Naive thymus-derived CD4-positive, alpha-beta T cell (primary cell): ENCODE measurements at regions not wholly inside any gene's neighbourhood (a gene's known extent, or its start where the extent isn't known, plus 50 kb on each side); places are given as distances from the start of the nearest gene placed in this dataset.

Source experiments
- ATAC-seq: fragments of 150-1000 bp; cut with Tn5 transposase; 2 replicates; pipeline ENCODE4 v1.10.0; 2021; ENCODE audit warnings: mild to moderate bottlenecking, moderate library complexity
- CTCF ChIA-PET: fragments of 350-600 bp; sonication (Branson Sonifier 250); formaldehyde crosslinking; loops from one replicate; lab custom pipeline; 2021; ENCODE audit warnings: antibody characterized with exemption; lab: Charles Lee
- POLR2A ChIA-PET: fragments of 350-600 bp; sonication (Branson Sonifier 250); formaldehyde crosslinking; loops from one replicate; lab custom pipeline; 2021; ENCODE audit warnings: antibody characterized with exemption, inconsistent platforms; lab: Charles Lee
- DNase-seq, 9 donors: peaks; one replicate each; pipeline versions ENCODE4 v3.0.0 to v3.0.0-alpha.2; 2020 to 2022; ENCODE audit warnings: mixed read lengths in 1 of 9
- H3K27ac ChIP-seq: one replicate; pipeline ENCODE4 v1.7.0; 2013; ENCODE audit warnings: mild to moderate bottlenecking, low read depth, low read length, moderate library complexity
- H3K27me3 ChIP-seq, 2 donors: one replicate each; pipeline ENCODE4 v1.7.0; 2013; ENCODE audit warnings: low read length in 2 of 2, mild to moderate bottlenecking in 2 of 2, moderate library complexity in 2 of 2; ENCODE audit not compliant: control insufficient read depth in 2 of 2, insufficient read depth in 2 of 2
- H3K36me3 ChIP-seq, 3 experiments: 1 replicate in 2 of 3; 2 replicates in 1 of 3; pipeline ENCODE4 v1.7.0; 2013; ENCODE audit warnings: low read length in 3 of 3, mild to moderate bottlenecking in 3 of 3, moderate library complexity in 1 of 3; ENCODE audit not compliant: insufficient read depth in 3 of 3, control insufficient read depth in 2 of 3
- H3K4me1 ChIP-seq, 2 donors: one replicate each; pipeline ENCODE4 v1.7.0; 2013; ENCODE audit warnings: low read length in 2 of 2, mild to moderate bottlenecking in 2 of 2, moderate library complexity in 1 of 2; ENCODE audit not compliant: control insufficient read depth in 2 of 2, insufficient read depth in 2 of 2
- H3K4me3 ChIP-seq: 2 replicates; pipeline ENCODE4 v1.7.0; 2013; ENCODE audit warnings: mild to moderate bottlenecking, low read length
- H3K9me3 ChIP-seq, 3 experiments: 1 replicate in 2 of 3; 2 replicates in 1 of 3; pipeline ENCODE4 v1.7.0; 2013; ENCODE audit warnings: low read length in 3 of 3; ENCODE audit not compliant: control insufficient read depth in 2 of 3
- H3K27ac Mint-ChIP-seq, 9 donors: one replicate each; pipeline ENCODE4 v1.8.0; 2020 to 2022; ENCODE audit warnings: mixed read lengths in 9 of 9, mild to moderate bottlenecking in 8 of 9, moderate library complexity in 5 of 9, inconsistent platforms in 2 of 9
- H3K27me3 Mint-ChIP-seq, 5 donors: one replicate each; pipeline ENCODE4 v1.8.0; 2021 to 2022; ENCODE audit warnings: mixed read lengths in 5 of 5, mild to moderate bottlenecking in 1 of 5
- H3K36me3 Mint-ChIP-seq, 5 donors: one replicate each; pipeline ENCODE4 v1.8.0; 2020 to 2022; ENCODE audit warnings: mixed read lengths in 5 of 5, mild to moderate bottlenecking in 3 of 5, inconsistent platforms in 1 of 5
- H3K4me1 Mint-ChIP-seq, 7 donors: one replicate each; pipeline ENCODE4 v1.8.0; 2020 to 2022; ENCODE audit warnings: mixed read lengths in 7 of 7, mild to moderate bottlenecking in 3 of 7, inconsistent platforms in 1 of 7
- H3K4me3 Mint-ChIP-seq, 10 donors: one replicate each; pipeline ENCODE4 v1.8.0; 2020 to 2022; ENCODE audit warnings: mild to moderate bottlenecking in 10 of 10, mixed read lengths in 10 of 10, moderate library complexity in 6 of 10, inconsistent platforms in 2 of 10
- H3K9me3 Mint-ChIP-seq, 11 donors: one replicate each; pipeline ENCODE4 v1.8.0; 2020 to 2022; ENCODE audit warnings: mixed read lengths in 11 of 11, mild to moderate bottlenecking in 4 of 11, inconsistent platforms in 1 of 11, moderate library complexity in 1 of 11
- intact Hi-C, 2 donors: fragments of 100-400 bp; cut with micrococcal nuclease; formaldehyde crosslinking; loops; one replicate each; pipeline ENCODE4 v1.15.1; 2023

- H3K9me3 Mint-ChIP-seq: peaks cover 0 to 15% (median 2%) of the 10 kb centered on the region in 11 donors
- no peak for ATAC-seq
- H3K4me3 Mint-ChIP-seq: peak overlapping the region in 1 of 10 donors; percentile 50
- no peaks in the 10 kb centered on the region for H3K36me3 ChIP-seq
- H3K27me3 ChIP-seq: peaks cover 0 to 3% of the 10 kb centered on the region in 2 donors
- CTCF ChIA-PET: no interaction called here
- peaks cover 26 to 51% (median 46%) of the 10 kb centered on the region in 5 donors for H3K27me3 Mint-ChIP-seq
- H3K4me1 ChIP-seq: no peaks in the 10 kb centered on the region
- peaks cover 0 to 9% (median 3%) of the 10 kb centered on the region in 7 donors for H3K4me1 Mint-ChIP-seq
- H3K9me3 ChIP-seq: no peaks in the 10 kb centered on the region
- H3K27ac Mint-ChIP-seq: no peak overlapping the region
- DNase-seq: no peak
- POLR2A ChIA-PET: no interaction called here
- H3K4me3 ChIP-seq: no peak overlapping the region
- peaks cover 0 to 4% (median 0%) of the 10 kb centered on the region in 5 donors for H3K36me3 Mint-ChIP-seq
- no peak overlapping the region for H3K27ac ChIP-seq
- intact Hi-C loops: no loop called here
These were observed 217.4 kb upstream of the DTNA start for GRCh38 chr18:34492652-34493051.

GRCh38 chr18:34493099-34493544 lies 217.0 kb upstream of the DTNA start:
- DNase-seq: peak in 1 of 9 donors; percentile 32
- Mint-ChIP-seq H3K36me3 (peaks cover 0 to 4% (median 0%) of the 10 kb centered on the region in 5 donors), H3K27me3 (peaks cover 26 to 51% (median 46%) of the 10 kb centered on the region in 5 donors), H3K4me1 (peaks cover 0 to 9% (median 3%) of the 10 kb centered on the region in 7 donors), H3K4me3 (peak overlapping the region in 3 of 10 donors; percentile 37 to 61 (median 50)), H3K27ac (no peak overlapping the region), H3K9me3 (peaks cover 0 to 15% (median 2%) of the 10 kb centered on the region in 11 donors)
- H3K27ac ChIP-seq: no peak overlapping the region
- intact Hi-C loops: no loop called here
- H3K27me3 ChIP-seq: peaks cover 0 to 3% of the 10 kb centered on the region in 2 donors
- CTCF ChIA-PET: no interaction called here
- POLR2A ChIA-PET: no interaction called here
- H3K4me1 ChIP-seq: no peaks in the 10 kb centered on the region
- ATAC-seq: peak; percentile 50
- H3K36me3 ChIP-seq: no peaks in the 10 kb centered on the region
- H3K4me3 ChIP-seq: no peak overlapping the region
- no peaks in the 10 kb centered on the region for H3K9me3 ChIP-seq

- H3K36me3 Mint-ChIP-seq: peaks cover 0 to 4% (median 0%) of the 10 kb centered on the region in 5 donors
- POLR2A ChIA-PET: no interaction called here
- Histone ChIP-seq H3K4me1 (no peaks in the 10 kb centered on the region), H3K9me3 (no peaks in the 10 kb centered on the region), H3K4me3 (no peak overlapping the region), H3K27ac (no peak overlapping the region), H3K36me3 (no peaks in the 10 kb centered on the region), H3K27me3 (peaks cover 0 to 3% of the 10 kb centered on the region in 2 donors)
- intact Hi-C loops: no loop called here
- peak overlapping the region in 1 of 10 donors; percentile 55 for H3K4me3 Mint-ChIP-seq
- peaks cover 26 to 51% (median 46%) of the 10 kb centered on the region in 5 donors for H3K27me3 Mint-ChIP-seq
- CTCF ChIA-PET: no interaction called here
- H3K27ac Mint-ChIP-seq: no peak overlapping the region
- DNase-seq (peak in 1 of 9 donors; percentile 35), ATAC-seq (peak; percentile 29)
- H3K4me1 Mint-ChIP-seq: peaks cover 0 to 9% (median 3%) of the 10 kb centered on the region in 7 donors
- H3K9me3 Mint-ChIP-seq: peaks cover 0 to 15% (median 2%) of the 10 kb centered on the region in 11 donors
These were observed 216.3 kb upstream of the DTNA start for GRCh38 chr18:34493566-34494358.

GRCh38 chr18:34494359-34494696 lies 215.8 kb upstream of the DTNA start:
- no peaks in the 10 kb centered on the region for H3K36me3 ChIP-seq
- peaks cover 0 to 9% (median 3%) of the 10 kb centered on the region in 7 donors for H3K4me1 Mint-ChIP-seq
- ChIA-PET CTCF (no interaction called here), POLR2A (no interaction called here)
- peaks cover 0 to 3% of the 10 kb centered on the region in 2 donors for H3K27me3 ChIP-seq
- no peak for DNase-seq
- intact Hi-C loops: no loop called here
- H3K27ac Mint-ChIP-seq: no peak overlapping the region
- peaks cover 0 to 4% (median 0%) of the 10 kb centered on the region in 5 donors for H3K36me3 Mint-ChIP-seq
- no peaks in the 10 kb centered on the region for H3K4me1 ChIP-seq
- ATAC-seq: no peak
- H3K4me3 ChIP-seq: no peak overlapping the region
- no peaks in the 10 kb centered on the region for H3K9me3 ChIP-seq
- H3K27ac ChIP-seq: no peak overlapping the region
- H3K4me3 Mint-ChIP-seq: peak overlapping the region in 1 of 10 donors; percentile 44
- H3K9me3 Mint-ChIP-seq: peaks cover 0 to 15% (median 2%) of the 10 kb centered on the region in 11 donors
- peaks cover 26 to 51% (median 46%) of the 10 kb centered on the region in 5 donors for H3K27me3 Mint-ChIP-seq

- Histone ChIP-seq H3K27ac (no peak overlapping the region), H3K4me1 (no peaks in the 10 kb centered on the region), H3K9me3 (no peaks in the 10 kb centered on the region), H3K36me3 (no peaks in the 10 kb centered on the region), H3K4me3 (no peak overlapping the region), H3K27me3 (peaks cover 0 to 3% of the 10 kb centered on the region in 2 donors)
- Mint-ChIP-seq H3K4me3 (no peak overlapping the region), H3K36me3 (peaks cover 0 to 4% (median 0%) of the 10 kb centered on the region in 5 donors), H3K9me3 (peaks cover 0 to 15% (median 2%) of the 10 kb centered on the region in 11 donors), H3K27ac (no peak overlapping the region), H3K4me1 (peaks cover 0 to 9% (median 3%) of the 10 kb centered on the region in 7 donors), H3K27me3 (peaks cover 26 to 51% (median 46%) of the 10 kb centered on the region in 5 donors)
- CTCF ChIA-PET: no interaction called here
- no peak for ATAC-seq
- DNase-seq: no peak
- intact Hi-C loops: no loop called here
- POLR2A ChIA-PET: no interaction called here
These were observed 214.6 kb upstream of the DTNA start for GRCh38 chr18:34495506-34495905.

- Mint-ChIP-seq H3K27me3 (peaks cover 0 to 6% (median 0%) of the 10 kb centered on the region in 5 donors), H3K27ac (no peak overlapping the region), H3K36me3 (peaks cover 0 to 4% (median 0%) of the 10 kb centered on the region in 5 donors), H3K4me3 (no peak overlapping the region), H3K4me1 (no peaks in the 10 kb centered on the region), H3K9me3 (peaks cover 0 to 29% (median 4%) of the 10 kb centered on the region in 11 donors)
- ChIA-PET CTCF (no interaction called here), POLR2A (no interaction called here)
- no peak overlapping the region for H3K27ac ChIP-seq
- no peaks in the 10 kb centered on the region for H3K27me3 ChIP-seq
- no peak for DNase-seq
- no peaks in the 10 kb centered on the region for H3K4me1 ChIP-seq
- ATAC-seq: no peak
- H3K36me3 ChIP-seq: no peaks in the 10 kb centered on the region
- intact Hi-C loops: no loop called here
- no peak overlapping the region for H3K4me3 ChIP-seq
- no peaks in the 10 kb centered on the region for H3K9me3 ChIP-seq
These were observed 208.5 kb upstream of the DTNA start for GRCh38 chr18:34501553-34501952.
